ENCODE measurements at regions not wholly inside any gene's neighbourhood (a gene's known extent, or its start where the extent isn't known, plus 50 kb on each side); places are given as distances from the start of the nearest gene placed in this dataset.
"Not testable (repeated sequence)": the region's sequence is repeated elsewhere in the genome, so short reads cannot be mapped to it uniquely, and the experiment has no call there.

DNA sequence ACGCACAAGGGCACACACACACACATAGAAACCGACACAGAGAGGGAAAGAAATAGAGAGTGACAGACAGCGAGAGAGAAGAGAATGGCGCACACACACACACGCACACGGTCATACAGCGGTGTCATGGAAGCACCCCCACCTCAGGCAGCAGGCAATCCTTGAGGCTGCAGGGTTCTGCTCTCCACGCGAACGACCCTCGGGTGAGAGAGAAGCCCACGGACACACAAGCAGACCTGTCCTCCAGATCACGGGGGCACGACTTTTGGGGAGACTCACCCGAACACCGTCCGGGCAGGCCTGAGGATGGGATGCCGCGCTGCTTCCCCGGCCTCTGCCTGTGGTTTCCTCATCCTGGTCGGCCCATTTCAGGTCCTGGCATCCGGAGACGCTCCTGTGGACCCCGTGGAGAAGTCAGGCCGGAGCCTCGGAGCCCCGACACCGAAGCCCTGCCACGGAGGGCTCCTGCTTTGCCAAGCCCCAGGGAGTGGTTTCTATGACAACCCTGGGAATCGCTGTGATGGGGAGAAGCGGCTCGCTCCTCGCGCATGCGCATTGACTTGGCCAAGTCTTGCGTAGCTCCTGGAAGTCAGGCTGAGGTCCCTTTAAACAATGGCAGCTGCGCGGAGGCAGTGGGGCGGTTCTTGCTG, 118.2 kb upstream of the KCNJ18 start:
- Histone ChIP-seq H3K9me3 (peaks cover 0 to 12% (median 8%) of the 10 kb centered on the region in 8 donors), H3K4me1 (no peaks in the 10 kb centered on the region), H3K27me3 (replicated peaks in 1 of 7) (peaks cover 0 to 14% (median 0%) of the 10 kb centered on the region in 7 donors), H3K4me3 (peak overlapping the region in 7 of 8 donors; percentile 11 to 57 (median 36)), H3K36me3 (no peaks in the 10 kb centered on the region), H3K27ac (no peak overlapping the region)
- peak in 1 of 3 donors; percentile 23 for TF ChIP-seq POLR2AphosphoS5 (IDR thresholded peaks at IDR 0.05)
- no peak for TF ChIP-seq POLR2A (IDR thresholded peaks at IDR 0.05)
- TF ChIP-seq, protein P1, sequence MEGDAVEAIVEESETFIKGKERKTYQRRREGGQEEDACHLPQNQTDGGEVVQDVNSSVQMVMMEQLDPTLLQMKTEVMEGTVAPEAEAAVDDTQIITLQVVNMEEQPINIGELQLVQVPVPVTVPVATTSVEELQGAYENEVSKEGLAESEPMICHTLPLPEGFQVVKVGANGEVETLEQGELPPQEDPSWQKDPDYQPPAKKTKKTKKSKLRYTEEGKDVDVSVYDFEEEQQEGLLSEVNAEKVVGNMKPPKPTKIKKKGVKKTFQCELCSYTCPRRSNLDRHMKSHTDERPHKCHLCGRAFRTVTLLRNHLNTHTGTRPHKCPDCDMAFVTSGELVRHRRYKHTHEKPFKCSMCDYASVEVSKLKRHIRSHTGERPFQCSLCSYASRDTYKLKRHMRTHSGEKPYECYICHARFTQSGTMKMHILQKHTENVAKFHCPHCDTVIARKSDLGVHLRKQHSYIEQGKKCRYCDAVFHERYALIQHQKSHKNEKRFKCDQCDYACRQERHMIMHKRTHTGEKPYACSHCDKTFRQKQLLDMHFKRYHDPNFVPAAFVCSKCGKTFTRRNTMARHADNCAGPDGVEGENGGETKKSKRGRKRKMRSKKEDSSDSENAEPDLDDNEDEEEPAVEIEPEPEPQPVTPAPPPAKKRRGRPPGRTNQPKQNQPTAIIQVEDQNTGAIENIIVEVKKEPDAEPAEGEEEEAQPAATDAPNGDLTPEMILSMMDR (IDR thresholded peaks at IDR 0.05 in 8 of 11, conservative IDR thresholded peaks at IDR 0.05 in 3 of 11) = no peak
- intact Hi-C loops (cut with DNase I; ENCODE audit: low total_unique reads) = no loop called here
- no peak for DNase-seq
- 35 to 70% (median 44%) methylated on average over 19 to 37 of the region's 39 CpGs for WGBS, 5 donors

DNA sequence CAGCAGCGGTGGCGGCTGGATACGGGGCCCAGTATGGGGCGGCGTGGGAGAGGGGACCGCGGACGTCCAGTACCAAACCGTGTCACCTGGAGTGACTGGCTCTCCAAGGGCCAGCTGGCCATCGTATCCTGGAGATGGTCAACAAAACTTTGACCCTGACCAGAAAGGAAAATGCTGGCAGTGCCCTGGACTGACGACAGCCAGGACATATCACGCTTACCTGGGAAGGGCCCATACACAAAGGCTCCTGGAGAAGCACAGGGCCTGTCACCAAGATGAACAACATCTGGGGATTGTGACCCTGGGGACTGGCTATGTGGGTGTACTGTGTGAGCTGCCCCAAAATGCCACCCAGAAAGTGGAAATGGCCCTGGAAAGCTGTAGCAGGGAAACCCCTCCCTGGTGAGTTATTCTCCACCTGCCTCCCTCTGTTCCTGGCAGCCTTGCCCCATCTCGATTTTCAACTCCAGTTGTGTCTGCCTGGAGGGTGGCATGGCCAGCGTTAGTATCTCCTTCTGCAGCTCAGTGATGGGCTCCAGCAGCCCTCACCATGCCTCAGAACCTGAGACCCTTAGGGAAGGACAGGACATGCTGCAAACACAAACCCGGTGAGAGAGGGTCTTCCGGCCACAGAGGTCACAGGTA, 117.6 kb upstream of the KCNJ18 start:
- not testable (repeated sequence) for DNase-seq
- peak overlapping the region in 3 of 8 donors; percentile 39 to 57 (median 43) for H3K4me3 ChIP-seq

DNA sequence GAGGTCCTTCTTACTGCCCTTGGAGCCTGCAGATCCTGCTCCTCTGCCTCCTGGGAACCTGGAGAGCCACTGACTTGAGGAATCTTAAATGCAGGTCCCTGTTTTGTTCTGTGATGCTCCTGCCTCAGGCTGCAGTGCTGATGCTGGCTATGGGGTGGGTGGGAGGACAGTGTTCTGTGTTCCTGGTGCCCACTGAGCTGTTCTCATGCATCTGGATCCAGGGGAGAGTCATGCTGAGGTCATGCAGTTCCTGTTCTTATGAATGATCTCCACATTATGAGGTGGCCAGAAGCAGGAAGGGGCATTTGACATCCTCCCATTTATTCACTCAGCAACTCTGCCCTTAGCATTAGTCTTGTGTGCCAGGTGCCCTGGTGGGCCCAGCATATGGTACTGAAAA, 113.5 kb upstream of the KCNJ18 start:
- H3K4me1 ChIP-seq; H3K4me3 ChIP-seq; H3K36me3 ChIP-seq; H3K27me3 ChIP-seq (replicated peaks in 1 of 7); H3K27ac ChIP-seq; intact Hi-C loops (cut with DNase I; ENCODE audit: low total_unique reads); H3K9me3 ChIP-seq; DNase-seq: not testable (repeated sequence)

More for the DNA sequence above, 117.6 kb upstream of the KCNJ18 start:
- H3K36me3 ChIP-seq; H3K4me1 ChIP-seq; intact Hi-C loops (cut with DNase I; ENCODE audit: low total_unique reads); H3K27ac ChIP-seq: not testable (repeated sequence)
- H3K27me3 ChIP-seq (replicated peaks in 1 of 7) = peaks cover 0 to 14% (median 0%) of the 10 kb centered on the region in 7 donors
- 71 to 87% (median 77%) methylated on average over 2 to 8 of the region's 16 CpGs for WGBS, 5 donors
- H3K9me3 ChIP-seq = peaks cover 0 to 12% (median 8%) of the 10 kb centered on the region in 8 donors

DNA sequence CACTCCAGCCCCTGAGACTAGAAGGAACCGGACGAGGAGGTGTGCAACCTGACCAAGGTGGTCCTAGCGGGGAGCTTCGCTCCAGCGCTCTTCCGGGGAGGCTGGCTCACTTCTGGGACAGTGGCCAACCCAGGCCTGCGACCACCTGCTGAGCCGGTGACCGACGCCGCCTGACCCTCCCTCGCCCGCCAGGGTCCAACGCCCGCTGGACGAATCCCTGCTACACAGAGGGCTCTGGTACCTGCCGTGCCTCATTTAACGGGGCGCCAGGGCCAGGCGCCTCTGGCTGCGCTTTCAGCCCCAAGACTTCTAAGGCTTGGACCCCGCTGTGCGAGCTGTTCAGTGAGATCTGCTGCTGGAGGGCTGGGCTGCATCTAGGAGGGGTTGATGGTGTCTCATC, 99.5 kb upstream of the KCNJ18 start:
- Histone ChIP-seq H3K9me3 (peaks cover 0 to 3% (median 0%) of the 10 kb centered on the region in 8 donors), H3K27ac (no peak overlapping the region), H3K27me3 (replicated peaks in 1 of 7) (peaks cover 0 to 27% (median 0%) of the 10 kb centered on the region in 7 donors), H3K4me3 (no peak overlapping the region), H3K36me3 (no peaks in the 10 kb centered on the region), H3K4me1 (no peaks in the 10 kb centered on the region)
- TF ChIP-seq POLR2A (IDR thresholded peaks at IDR 0.05) = no peak
- TF ChIP-seq, protein P1 (IDR thresholded peaks at IDR 0.05 in 8 of 11, conservative IDR thresholded peaks at IDR 0.05 in 3 of 11) = no peak
- no peak for TF ChIP-seq POLR2AphosphoS5 (IDR thresholded peaks at IDR 0.05)
- WGBS, 5 donors = 95 to 97% (median 96%) methylated on average over 17 to 23 of the region's 23 CpGs
- intact Hi-C loops (cut with DNase I; ENCODE audit: low total_unique reads) = no loop called here
- no peak for DNase-seq

DNA sequence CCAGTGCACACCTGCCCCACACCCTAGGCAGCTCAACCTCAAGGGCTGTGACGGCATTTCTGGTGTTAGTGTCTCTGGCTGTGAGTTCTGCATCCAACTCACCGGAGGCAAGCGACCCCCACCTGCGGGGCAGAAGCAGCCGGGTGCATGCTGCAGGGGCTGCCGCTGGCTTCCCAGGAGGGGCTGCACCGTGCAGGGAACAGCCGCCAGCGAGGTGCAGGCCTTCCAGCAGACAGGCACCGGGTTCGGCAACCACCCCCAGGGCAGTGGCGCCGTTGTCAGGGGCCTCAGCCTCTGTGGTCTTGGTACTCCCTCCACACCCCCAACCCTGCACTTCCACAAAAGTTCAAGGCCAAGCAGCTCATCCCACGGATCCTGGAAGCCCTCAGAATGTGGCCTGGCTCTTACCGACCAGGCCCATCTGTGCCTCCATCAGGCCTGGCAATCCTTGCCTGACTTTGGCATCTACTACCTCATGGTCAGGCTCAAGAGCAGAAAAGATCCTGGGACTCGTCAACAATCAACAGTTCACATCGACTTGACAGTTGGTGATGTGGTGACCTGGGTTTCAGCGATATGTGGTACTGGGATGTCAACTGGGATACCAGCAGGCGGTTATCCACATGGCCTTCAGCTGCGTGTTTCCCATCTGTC, 98.7 kb upstream of the KCNJ18 start:
- H3K27ac ChIP-seq; H3K4me1 ChIP-seq; H3K9me3 ChIP-seq; H3K4me3 ChIP-seq; intact Hi-C loops (cut with DNase I; ENCODE audit: low total_unique reads); H3K36me3 ChIP-seq; DNase-seq: not testable (repeated sequence)
- H3K27me3 ChIP-seq (replicated peaks in 1 of 7) = peaks cover 0 to 34% (median 0%) of the 10 kb centered on the region in 7 donors
- WGBS, 5 donors = 78 to 92% (median 89%) methylated on average over 7 to 20 of the region's 20 CpGs
